Liver (tissue), 3 donors: ENCODE measurements at regions not wholly inside any gene's neighbourhood (a gene's known extent, or its start where the extent isn't known, plus 50 kb on each side); places are given as distances from the start of the nearest gene placed in this dataset.

Source experiments
- CTCF ChIP-seq: fragments of 150-350 bp; IDR thresholded peaks from 2 replicates; pipeline ENCODE4 v1.5.1; 2017; ENCODE audit warnings: improper control_type of control experiment, low read depth, low read length; ENCODE audit not compliant: missing input control
- MAX ChIP-seq: IDR thresholded peaks from 2 replicates; pipeline ENCODE4 v1.6.1; 2016; ENCODE audit warnings: antibody characterized with exemption
- REST ChIP-seq: IDR thresholded peaks from 2 replicates; pipeline ENCODE4 v1.6.1; 2016; ENCODE audit warnings: antibody characterized with exemption, mild to moderate bottlenecking
- SP1 ChIP-seq: IDR thresholded peaks from 2 replicates; pipeline ENCODE4 v1.6.1; 2018; ENCODE audit warnings: antibody characterized with exemption, mild to moderate bottlenecking
- TAF1 ChIP-seq: conservative IDR thresholded peaks from 2 replicates; pipeline ENCODE4 v1.6.1; 2016; ENCODE audit warnings: antibody characterized with exemption, mild to moderate bottlenecking
- donor health status: healthy.
- donor health status: healthy.

GRCh38 chr6:44775121-44775520, 387.6 kb downstream of the CDC5L start:
- TF ChIP-seq CTCF (no peak), MAX (no peak), REST (no peak), SP1 (no peak), TAF1 (no peak)
